ENCODE measurements at regions not wholly inside any gene's neighbourhood (a gene's known extent, or its start where the extent isn't known, plus 50 kb on each side); places are given as distances from the start of the nearest gene placed in this dataset.

DNA sequence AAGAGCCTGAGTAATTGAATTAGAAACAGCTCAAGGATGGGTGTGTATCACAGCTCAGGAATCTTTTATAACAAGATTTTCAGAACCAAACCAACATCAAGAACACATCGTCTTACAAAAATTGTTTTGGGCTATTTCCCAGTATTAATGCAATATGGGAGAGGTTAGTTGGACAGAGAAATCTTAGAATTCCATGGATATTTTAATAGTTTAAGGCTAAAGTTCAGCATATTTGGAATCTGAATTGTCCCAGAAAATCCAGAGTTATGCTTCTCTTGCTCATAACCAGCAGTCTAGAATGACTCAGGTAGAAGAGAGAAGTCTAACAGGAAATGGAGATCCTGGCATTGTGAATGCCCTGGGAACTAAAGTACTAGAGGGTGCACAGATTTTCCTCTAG, 74.6 kb downstream of the ADM start:
- TF ChIP-seq SIN3A (IDR thresholded peaks at IDR 0.05; ENCODE audit: borderline replicate concordance, insufficient read depth, low read length) (no peak), POLR2AphosphoS5 (IDR thresholded peaks at IDR 0.05; ENCODE audit: low read depth, low read length) (no peak), FOXP2 (optimal IDR thresholded peaks at IDR 0.05; ENCODE audit: borderline replicate concordance, extremely low read depth, extremely low read length, insufficient read depth) (no peak), TAF1 (IDR thresholded peaks at IDR 0.05; ENCODE audit: borderline replicate concordance, insufficient read depth, low read length) (no peak)
- TF ChIP-seq, protein P1, sequence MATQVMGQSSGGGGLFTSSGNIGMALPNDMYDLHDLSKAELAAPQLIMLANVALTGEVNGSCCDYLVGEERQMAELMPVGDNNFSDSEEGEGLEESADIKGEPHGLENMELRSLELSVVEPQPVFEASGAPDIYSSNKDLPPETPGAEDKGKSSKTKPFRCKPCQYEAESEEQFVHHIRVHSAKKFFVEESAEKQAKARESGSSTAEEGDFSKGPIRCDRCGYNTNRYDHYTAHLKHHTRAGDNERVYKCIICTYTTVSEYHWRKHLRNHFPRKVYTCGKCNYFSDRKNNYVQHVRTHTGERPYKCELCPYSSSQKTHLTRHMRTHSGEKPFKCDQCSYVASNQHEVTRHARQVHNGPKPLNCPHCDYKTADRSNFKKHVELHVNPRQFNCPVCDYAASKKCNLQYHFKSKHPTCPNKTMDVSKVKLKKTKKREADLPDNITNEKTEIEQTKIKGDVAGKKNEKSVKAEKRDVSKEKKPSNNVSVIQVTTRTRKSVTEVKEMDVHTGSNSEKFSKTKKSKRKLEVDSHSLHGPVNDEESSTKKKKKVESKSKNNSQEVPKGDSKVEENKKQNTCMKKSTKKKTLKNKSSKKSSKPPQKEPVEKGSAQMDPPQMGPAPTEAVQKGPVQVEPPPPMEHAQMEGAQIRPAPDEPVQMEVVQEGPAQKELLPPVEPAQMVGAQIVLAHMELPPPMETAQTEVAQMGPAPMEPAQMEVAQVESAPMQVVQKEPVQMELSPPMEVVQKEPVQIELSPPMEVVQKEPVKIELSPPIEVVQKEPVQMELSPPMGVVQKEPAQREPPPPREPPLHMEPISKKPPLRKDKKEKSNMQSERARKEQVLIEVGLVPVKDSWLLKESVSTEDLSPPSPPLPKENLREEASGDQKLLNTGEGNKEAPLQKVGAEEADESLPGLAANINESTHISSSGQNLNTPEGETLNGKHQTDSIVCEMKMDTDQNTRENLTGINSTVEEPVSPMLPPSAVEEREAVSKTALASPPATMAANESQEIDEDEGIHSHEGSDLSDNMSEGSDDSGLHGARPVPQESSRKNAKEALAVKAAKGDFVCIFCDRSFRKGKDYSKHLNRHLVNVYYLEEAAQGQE (IDR thresholded peaks at IDR 0.05; ENCODE audit: insufficient read depth in 1 of 2, low read depth in 2 of 2, low read length in 2 of 2): no peak

DNA sequence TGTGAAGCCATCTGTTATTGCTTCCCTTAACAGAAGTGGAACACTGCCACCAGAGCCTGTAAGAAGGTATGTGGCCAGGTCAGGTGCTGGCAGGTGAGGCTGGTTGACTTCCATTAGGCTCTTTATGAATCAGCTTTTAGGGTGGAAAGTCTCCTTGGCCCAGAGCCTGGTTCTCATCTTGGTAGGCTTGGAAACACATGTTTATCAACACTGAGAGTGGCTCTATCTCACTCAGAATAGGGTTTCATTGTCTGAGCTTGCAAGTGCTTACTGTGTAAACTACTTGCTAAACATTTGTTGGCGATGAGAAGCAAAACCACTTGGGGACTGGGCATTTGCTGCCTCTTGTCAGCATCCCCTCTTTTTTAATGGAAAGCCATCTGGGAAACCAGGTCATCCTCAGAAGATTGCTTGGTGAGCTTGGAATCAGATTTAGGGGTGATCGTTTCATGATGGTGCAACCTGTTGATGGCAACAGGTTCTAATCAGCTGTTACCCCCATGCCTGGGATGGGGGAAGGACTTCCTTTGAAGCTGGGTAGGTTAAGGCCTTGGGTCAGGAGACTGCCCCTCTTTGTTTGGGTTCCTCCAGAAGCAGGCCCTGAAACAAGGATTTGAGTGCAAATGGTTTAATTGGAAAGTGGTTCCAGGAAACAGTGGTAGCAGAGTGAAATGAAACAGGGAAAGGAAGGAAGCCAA, 75.0 kb upstream of the AMPD3 start:
- TF ChIP-seq TAF1 (IDR thresholded peaks at IDR 0.05; ENCODE audit: borderline replicate concordance, insufficient read depth, low read length): no peak
- TF ChIP-seq POLR2AphosphoS5 (IDR thresholded peaks at IDR 0.05; ENCODE audit: low read depth, low read length): no peak
- TF ChIP-seq, protein P1 (IDR thresholded peaks at IDR 0.05; ENCODE audit: insufficient read depth in 1 of 2, low read depth in 2 of 2, low read length in 2 of 2): no peak
- TF ChIP-seq FOXP2 (optimal IDR thresholded peaks at IDR 0.05; ENCODE audit: borderline replicate concordance, extremely low read depth, extremely low read length, insufficient read depth): no peak
- TF ChIP-seq SIN3A (IDR thresholded peaks at IDR 0.05; ENCODE audit: borderline replicate concordance, insufficient read depth, low read length): no peak

DNA sequence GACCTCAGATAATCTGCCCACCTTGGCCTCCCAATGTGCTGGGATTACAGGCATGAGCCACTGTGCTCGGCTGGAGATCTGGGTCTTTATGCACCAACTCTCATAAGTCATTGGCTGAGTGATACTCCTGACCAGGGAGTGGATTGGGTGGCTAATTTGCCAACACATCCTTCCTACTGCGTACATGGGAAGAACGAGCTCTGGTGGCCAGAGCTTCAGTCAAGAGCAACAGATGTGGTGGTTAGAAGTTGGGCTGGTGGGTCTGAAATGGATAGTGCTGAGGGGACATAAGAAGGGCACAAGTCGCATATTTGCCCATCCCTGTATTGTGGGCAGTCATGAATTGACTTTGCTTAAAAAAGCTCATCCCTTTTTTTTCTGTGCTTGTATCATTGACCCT, 74.1 kb upstream of the AMPD3 start:
- TF ChIP-seq FOXP2 (optimal IDR thresholded peaks at IDR 0.05; ENCODE audit: borderline replicate concordance, extremely low read depth, extremely low read length, insufficient read depth) (no peak), TAF1 (IDR thresholded peaks at IDR 0.05; ENCODE audit: borderline replicate concordance, insufficient read depth, low read length) (no peak), SIN3A (IDR thresholded peaks at IDR 0.05; ENCODE audit: borderline replicate concordance, insufficient read depth, low read length) (no peak)

DNA sequence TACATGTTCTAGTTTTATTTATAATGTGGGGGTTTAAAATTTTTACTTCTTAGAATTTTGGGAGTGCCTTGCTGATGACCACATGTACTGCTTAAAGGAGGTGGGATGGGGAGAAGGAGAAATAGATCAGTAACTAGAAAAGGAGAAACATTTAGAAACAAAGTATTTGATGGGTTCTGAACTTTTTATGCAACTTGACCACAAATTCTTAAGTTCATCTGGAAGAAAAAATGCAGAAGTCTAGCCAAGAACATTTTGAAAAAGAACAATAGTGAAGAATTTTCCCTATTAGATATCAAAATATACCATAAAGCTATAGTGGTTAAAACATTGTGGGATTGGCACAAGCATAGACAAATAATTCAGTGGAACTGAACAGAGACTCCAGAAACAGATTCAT, 73.3 kb upstream of the AMPD3 start:
- TF ChIP-seq FOXP2 (optimal IDR thresholded peaks at IDR 0.05; ENCODE audit: borderline replicate concordance, extremely low read depth, extremely low read length, insufficient read depth) (no peak), SIN3A (IDR thresholded peaks at IDR 0.05; ENCODE audit: borderline replicate concordance, insufficient read depth, low read length) (no peak)

DNA sequence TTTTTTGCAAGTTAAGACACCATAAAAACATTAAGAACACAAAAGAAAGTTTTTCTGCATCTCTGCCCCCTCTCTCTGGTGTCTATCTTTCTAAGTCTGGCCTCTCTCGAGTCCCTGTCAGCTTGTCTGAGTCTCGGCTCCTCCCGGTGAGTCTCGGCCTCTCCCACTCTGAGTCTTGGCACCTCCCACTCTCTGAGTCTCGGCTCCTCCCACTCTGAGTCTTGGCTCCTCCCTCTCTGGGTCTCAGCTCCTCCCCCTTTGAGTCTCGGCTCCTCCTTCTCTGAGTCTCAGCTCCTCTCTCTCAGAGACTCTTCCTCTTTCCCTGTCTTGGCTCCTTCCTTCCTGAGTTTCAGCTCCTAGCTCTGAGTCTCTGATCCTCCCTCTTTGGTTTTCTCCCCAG, 72.5 kb upstream of the AMPD3 start:
- TF ChIP-seq FOXP2 (optimal IDR thresholded peaks at IDR 0.05; ENCODE audit: borderline replicate concordance, extremely low read depth, extremely low read length, insufficient read depth) (no peak), SIN3A (IDR thresholded peaks at IDR 0.05; ENCODE audit: borderline replicate concordance, insufficient read depth, low read length) (no peak), TAF1 (IDR thresholded peaks at IDR 0.05; ENCODE audit: borderline replicate concordance, insufficient read depth, low read length) (no peak), POLR2AphosphoS5 (IDR thresholded peaks at IDR 0.05; ENCODE audit: low read depth, low read length) (no peak)
- TF ChIP-seq, protein P1 (IDR thresholded peaks at IDR 0.05; ENCODE audit: insufficient read depth in 1 of 2, low read depth in 2 of 2, low read length in 2 of 2): no peak

DNA sequence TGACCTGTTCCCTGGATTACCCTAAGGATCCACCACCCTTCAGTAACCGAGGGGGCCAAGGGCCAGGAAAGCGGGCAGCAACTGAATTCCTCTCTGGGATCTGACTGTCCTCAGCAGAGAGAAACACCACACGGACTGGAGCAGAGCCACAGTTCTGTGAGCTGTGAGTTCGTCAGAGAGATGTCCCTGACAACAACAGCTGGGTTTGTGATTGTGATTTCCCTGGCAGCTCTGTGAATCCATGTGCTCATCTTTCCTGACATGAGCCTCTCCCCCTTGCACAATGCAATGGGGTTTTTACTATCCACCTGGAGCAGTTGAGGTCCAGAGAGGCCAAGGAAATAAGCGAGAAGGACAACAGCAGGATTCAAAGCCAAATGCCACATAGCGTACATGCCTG, 69.4 kb upstream of the AMPD3 start:
- TF ChIP-seq TAF1 (IDR thresholded peaks at IDR 0.05; ENCODE audit: borderline replicate concordance, insufficient read depth, low read length) (no peak), POLR2AphosphoS5 (IDR thresholded peaks at IDR 0.05; ENCODE audit: low read depth, low read length) (no peak), FOXP2 (optimal IDR thresholded peaks at IDR 0.05; ENCODE audit: borderline replicate concordance, extremely low read depth, extremely low read length, insufficient read depth) (no peak)

All from PFSK-1 (cell line).